Choroid plexus epithelial cell (primary cell): ENCODE measurements at regions not wholly inside any gene's neighbourhood (a gene's known extent, or its start where the extent isn't known, plus 50 kb on each side); places are given as distances from the start of the nearest gene placed in this dataset.

Experiments
- DNase-seq: peaks from one replicate; pipeline ENCODE4 v3.0.0-alpha.2; 2010; ENCODE audit warnings: low read depth
- H3K4me3 ChIP-seq: 2 replicates; pipeline ENCODE4 v1.5.1; 2011; ENCODE audit warnings: low read depth, mild to moderate bottlenecking, control low read depth, low read length, moderate library complexity
- CTCF ChIP-seq: conservative IDR thresholded peaks from 2 replicates; pipeline ENCODE4 v1.5.1; 2011; ENCODE audit warnings: low read depth, mild to moderate bottlenecking, control low read depth, inconsistent platforms, low read length, moderate library complexity

DNA sequence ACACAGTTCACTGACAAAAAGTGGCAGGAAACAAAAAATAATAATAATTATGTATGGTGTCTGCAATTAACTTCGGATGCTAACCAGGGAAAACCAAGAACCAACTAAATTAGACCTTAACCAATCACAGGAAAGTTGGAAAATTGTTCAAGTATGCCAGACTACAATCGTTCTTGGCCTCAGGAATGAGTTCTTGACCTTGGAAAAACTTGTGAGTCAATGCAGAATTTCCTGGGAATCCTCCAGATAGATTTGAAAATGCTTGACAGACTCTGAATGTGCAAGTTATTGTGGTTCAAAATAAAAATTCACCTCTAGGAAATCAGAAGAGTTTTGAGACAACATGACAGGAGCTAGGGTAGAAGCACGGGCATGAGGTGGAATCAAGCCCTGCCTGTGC lies 171.5 kb downstream of the C7orf25 start:
- no peak for TF ChIP-seq CTCF
- no peak overlapping the region for H3K4me3 ChIP-seq
- no peak for DNase-seq

DNA sequence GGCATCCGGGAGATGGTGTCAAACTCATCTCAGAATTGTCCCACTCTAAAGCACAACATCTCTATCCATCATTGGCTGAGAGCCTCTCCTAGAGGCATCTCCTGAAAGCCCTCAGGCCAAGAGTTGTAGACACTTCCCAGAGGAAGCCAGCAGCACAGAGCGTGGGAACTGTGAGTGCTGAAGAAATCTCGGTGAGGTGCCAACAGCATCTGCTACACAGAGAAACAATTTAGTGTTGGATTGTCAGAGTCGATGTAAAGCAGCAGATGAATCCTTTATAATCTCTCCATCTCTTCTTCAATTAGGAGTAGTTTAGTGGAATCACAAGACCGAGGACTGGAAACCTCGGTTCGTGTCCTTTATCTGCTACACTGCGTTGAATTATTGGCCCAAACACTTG lies 172.2 kb downstream of the C7orf25 start:
- no peak overlapping the region for H3K4me3 ChIP-seq
- TF ChIP-seq CTCF = no peak
- no peak for DNase-seq

- TF ChIP-seq CTCF = peak; percentile 23
- DNase-seq = no peak
- H3K4me3 ChIP-seq = no peak overlapping the region
Measured at GRCh38 chr7:42736931-42737330, 174.9 kb downstream of the C7orf25 start.

GRCh38 chr7:42735081-42735480 lies 176.8 kb downstream of the C7orf25 start:
- H3K4me3 ChIP-seq = no peak overlapping the region
- no peak for TF ChIP-seq CTCF
- DNase-seq = no peak

DNA sequence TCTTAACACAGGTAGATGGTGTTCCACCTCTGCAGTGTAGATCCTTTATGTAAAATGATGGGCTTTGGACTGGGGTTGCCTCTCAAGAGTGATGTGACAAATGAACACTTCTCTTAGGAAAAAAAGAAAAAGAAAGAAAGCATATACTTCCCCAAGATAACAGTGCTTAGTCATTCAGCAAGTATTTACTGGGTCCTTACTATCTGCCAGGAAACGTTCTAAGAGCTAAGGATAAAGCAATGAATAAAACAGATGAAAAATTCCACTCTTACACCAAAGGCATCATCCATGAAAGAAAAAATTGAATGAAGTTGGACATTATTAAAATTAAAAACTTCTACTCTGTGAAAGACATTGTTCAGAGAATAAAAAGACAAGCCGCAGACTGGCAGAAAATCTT lies 177.3 kb downstream of the C7orf25 start:
- no peak overlapping the region for H3K4me3 ChIP-seq
- TF ChIP-seq CTCF = no peak
- peak; percentile 23 for DNase-seq

- TF ChIP-seq CTCF = no peak
- DNase-seq = no peak
- no peak overlapping the region for H3K4me3 ChIP-seq
Measured at GRCh38 chr7:42733040-42733439, 178.8 kb downstream of the C7orf25 start.

DNA sequence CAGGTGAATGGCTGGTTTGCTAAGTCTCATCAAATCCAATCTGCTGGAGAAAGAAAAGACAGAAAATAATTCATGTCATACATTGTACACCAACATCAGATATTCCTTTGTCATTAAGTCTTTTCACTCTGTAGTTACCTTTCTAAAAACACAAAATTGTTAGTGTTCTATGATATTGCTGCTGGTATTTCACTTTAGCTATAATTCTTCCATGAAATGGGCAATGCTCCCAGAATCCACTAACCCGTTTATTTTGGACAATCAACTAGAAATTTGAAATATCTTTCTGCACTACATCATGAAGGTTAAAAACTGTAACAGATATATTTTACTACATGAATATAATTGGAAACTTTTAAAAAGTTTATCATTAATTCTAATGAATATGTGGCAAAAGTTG lies 181.3 kb downstream of the C7orf25 start:
- no peak for DNase-seq
- H3K4me3 ChIP-seq = no peak overlapping the region
- no peak for TF ChIP-seq CTCF
